ENCODE measurements at regions not wholly inside any gene's neighbourhood (a gene's known extent, or its start where the extent isn't known, plus 50 kb on each side); places are given as distances from the start of the nearest gene placed in this dataset.
A peak's percentile ranks its signal among the peaks of the same experiment; 100 is the strongest.
"Not testable (repeated sequence)": the region's sequence is repeated elsewhere in the genome, so short reads cannot be mapped to it uniquely, and the experiment has no call there.

DNA sequence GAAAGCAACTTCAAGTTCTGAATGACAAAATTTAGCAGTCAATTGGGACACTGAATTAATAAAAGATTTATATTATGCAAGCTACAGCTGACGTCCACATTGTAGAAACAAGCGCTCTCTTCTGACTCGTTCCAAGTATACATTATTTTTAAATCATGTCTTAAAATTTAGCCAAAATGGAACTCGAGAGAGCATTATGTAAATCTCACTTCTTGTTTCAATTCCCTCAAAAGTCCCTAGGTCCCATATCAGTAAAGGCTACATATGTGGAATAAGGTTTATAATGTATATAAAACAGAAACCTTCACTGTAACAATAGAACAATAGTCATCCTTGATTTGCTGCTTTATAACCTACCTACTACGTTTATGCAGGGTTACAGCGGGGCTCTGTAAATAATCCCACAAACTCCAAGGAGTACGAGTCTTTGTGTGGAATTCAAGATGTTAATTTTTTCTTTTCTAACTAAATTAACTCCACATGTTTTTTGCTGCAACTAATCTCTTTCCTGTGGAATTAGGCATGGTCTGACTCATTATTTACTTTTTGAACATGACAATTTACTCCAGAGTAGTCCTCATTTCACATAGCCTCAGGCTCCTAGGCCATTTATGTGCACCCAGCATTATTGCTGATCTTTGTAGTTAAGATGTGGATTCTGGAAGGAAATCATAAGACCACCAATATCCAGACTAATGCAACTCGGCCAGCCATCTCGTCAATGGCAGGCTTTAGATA is 785.1 kb downstream of the LTN1 start:
- peak; percentile 18 for DNase-seq (ENCODE audit: low read depth)

DNA sequence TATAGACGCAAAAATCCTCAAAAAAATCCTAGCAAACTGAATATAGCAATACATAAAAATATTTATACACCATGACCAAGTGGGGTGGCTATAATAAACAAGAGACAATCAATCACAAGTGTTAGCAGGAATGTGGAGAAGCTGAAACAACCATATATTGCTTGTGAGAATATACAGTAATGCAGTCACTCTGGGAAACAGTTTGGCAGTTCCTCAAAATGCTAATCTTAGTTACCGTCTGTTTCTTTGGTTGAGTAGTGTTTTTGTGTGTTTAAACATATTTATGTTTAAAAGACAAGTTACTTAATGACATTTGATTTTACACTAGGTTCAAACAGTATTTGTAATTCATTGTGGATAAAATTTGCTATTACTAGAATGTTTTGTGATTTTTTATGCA is 792.0 kb downstream of the LTN1 start:
- no peak for DNase-seq (ENCODE audit: low read depth)

DNA sequence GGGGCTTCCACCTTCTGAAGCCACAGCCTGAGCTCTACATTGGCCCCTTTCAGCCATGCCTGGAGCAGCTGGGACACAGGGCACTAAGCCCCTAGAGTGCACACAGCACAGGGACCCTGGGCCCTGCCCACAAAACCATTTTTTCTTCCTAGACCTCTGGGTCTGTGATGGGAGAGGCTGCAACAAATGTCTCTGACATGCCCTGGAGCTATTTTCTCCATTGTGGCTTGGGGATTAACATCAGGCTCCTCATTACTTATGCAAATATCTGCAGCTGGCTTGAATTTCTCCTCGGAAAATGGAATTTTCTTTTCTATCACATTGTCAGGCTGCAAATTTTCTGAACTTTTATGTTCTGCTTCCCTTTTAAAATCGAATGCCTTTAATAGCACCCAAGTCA is 795.7 kb downstream of the LTN1 start:
- DNase-seq (ENCODE audit: low read depth), result no peak

DNA sequence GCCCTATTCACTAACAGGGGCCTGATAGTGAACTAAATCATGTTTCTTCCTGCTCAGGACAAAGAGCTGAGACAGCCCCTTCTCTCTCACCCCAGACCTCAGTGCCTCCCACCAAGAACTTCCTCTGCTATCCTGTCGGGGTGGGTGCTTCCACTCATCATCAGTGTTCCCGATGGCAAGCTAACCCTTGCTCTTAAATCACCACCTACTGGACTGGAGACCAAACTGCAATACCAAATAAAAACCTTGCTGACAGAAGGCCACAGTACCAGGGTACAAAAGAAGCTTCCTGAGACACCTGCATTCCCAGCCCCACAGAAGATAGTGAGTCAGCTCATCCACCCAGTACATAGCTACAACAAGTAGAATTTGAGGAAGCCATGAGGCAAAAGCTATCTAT is 799.5 kb downstream of the LTN1 start:
- no peak for DNase-seq (ENCODE audit: low read depth)

DNA sequence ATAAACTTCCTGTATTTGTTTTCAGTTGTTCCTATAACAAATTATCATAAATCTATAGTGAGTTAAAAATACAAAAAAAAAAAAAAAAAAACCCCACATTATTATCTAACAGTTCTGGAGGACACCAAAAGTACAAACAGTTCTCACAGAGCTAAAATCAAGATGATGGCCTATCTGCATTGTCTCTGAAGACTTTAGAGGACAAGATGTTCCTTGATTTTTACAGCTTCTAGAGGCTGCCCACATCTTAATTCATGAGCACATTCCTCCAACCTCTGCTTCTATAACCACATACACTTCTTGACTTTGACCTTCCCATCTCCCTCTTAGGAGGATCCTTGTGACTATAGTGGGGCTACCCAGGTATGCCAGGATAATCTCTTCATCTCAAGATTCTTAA is 806.1 kb downstream of the LTN1 start:
- DNase-seq (ENCODE audit: low read depth), result no peak

DNA sequence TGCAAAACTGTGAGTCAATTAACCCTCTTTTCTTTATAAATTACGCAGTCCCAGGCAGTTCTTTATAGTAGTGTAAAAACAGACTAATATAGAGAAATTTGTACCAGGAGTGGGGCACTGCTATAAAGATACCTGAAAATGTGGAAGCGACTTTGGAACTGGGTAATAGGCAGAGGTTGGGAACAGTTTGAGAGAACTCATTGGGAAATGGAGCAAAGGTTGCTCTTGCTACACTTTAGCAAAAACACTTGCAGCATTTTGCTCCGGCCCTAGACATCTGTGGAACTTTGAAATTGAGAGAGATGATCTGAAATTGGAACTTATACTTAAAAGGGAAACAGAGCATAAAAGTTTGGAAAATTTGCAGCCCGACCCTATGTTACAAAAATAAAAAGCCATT is 810.9 kb downstream of the LTN1 start:
- no peak for DNase-seq (ENCODE audit: low read depth)

DNA sequence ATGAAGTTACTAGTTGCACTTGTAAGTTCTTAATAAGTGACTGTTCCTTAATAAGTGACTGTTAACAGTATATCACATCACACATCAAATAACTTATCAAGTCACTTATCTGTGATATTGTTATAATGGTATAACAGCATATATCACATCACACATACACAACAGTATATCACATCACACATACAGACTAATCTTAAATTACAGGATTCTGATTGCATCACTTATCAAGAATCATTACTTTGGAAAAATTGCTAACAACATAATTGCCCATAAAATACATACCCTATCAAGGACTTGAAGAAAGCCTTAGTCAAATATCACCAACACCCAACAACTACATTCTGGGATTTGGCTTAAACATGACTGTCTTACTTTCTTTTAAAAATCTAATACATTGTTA is 813.5 kb downstream of the LTN1 start:
- no peak for DNase-seq (ENCODE audit: low read depth)

DNA sequence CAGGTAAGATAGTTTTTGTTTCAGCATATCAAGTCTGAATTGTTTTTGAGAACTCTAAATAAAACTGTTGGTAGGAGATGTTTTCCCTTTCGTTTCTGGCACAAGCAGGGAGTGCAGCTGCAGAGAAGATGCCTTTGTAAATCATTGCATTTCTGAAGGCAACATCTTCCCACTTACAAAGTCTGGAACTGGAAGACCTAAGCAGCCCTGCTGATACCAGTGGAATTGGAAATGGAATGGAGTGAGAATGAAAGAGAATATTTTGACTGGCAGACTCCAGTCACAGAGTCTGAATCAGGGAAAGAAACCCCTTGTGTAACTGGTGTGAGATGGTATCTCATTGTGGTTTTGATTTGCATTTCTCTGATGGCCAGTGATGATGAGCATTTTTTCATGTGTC is 815.6 kb downstream of the LTN1 start:
- DNase-seq (ENCODE audit: low read depth), result no peak

DNA sequence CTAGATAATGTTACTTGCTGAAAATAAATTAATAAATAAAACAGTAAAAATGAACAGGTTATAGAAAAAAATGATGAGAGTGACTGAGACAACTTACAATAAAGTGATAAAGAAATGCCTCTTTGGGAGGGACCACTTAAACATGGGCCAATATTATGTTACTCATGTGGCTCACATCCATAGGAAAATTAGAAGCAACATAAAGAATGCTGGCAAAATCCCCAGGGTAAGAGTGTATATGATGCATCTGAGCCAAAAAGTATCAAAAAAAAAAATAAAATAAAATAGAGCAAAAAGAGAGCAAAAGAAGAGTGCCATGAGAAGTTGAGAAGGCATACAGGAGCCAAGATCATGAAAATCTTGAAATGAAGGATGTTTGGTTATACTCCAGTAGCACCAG is 818.0 kb downstream of the LTN1 start:
- DNase-seq (ENCODE audit: low read depth), result no peak

DNA sequence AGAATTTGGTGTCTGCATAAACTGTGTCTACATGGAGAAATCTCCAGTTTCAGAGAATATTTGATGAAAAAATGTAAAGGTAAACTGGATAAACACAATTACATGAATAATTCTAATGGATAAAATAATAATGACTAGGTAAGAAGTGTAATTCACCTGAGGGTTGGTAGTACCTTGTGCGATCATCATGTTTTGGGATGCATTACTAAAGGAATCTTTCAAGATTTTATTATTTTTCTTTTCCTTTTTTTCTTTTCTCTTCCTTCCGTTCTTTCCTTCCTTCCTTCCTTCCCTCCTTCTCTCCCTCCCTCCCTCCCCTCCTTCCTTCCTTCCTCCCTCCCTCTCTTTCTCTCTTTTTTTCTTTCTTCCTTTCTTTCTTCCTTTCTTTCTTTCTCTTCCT is 818.7 kb downstream of the LTN1 start:
- no peak for DNase-seq (ENCODE audit: low read depth)

DNA sequence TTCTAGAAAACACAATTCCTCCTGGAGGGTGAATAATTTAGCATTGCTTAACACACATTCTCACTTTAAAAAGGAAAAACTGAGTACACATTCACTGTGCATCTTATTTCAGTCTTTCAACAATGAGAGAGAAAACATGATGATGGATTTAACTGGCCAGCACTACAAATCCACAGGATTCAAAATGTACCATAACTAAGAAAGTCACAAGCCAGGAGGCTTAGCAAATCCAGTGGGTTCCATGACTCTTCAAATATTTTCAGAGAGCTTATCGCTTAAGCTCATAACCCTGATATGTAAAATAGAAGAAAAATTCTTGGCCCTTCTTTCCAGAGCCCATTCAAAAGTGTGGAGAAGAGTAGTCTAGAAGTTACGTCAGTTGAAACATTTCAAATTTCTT is 820.3 kb downstream of the LTN1 start:
- no peak for DNase-seq (ENCODE audit: low read depth)

DNA sequence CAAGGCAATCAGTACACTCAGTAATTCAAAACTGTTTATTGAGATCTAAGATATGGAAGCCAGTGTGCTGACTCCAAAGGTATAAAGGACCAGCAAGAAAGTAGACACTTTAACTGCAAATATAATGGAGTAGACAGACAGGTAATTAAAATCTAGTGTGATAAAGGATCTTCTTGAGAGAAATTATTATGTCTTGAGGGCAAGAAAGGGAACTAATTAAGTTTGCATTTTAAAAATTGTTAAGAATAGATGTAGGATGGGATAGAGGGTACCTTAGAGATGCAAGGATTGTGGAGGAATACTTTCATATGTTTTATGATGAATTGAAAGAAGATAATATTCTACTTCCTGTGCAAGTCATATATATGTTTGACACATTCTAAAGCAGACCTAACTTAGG is 825.3 kb downstream of the LTN1 start:
- DNase-seq (ENCODE audit: low read depth), result no peak

DNA sequence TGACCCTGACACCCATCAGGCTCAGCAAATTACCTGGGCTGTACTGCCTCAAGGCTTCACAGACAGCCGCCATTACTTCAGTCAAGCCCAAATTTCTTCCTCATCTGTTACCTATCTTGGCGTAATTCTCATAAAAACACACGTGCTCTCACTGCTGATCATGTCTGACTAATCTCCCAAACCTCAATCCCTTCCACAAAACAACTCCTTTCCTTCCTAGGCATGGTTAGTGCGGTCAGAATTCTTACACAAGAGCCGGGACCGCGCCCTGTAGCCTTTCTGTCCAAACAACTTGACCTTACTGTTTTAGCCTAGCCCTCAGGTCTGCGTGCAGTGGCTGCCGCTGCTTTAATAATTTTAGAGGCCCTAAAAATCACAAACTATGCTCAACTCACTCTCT is 828.2 kb downstream of the LTN1 start:
- peak; percentile 27 for DNase-seq (ENCODE audit: low read depth)

DNA sequence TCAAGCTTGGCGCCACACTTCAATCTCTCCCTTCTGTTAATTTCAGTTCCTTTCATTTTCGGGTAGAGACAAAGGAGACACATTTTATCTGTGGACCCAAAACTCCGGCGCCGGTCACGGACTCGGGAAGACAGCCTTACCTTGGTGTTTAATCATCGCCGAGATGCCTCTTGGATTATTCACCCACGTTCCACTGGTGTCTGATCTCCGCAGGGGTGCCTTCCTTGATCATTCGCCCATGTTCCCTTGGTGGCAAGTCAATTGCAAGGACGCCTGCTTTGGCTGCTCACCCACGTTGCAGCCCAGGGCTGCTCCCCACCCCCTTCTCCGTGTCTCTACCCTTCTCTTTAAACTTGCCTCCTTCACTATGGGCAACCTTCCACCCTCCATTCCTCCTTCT is 830.6 kb downstream of the LTN1 start:
- not testable (repeated sequence) for DNase-seq (ENCODE audit: low read depth)

DNA sequence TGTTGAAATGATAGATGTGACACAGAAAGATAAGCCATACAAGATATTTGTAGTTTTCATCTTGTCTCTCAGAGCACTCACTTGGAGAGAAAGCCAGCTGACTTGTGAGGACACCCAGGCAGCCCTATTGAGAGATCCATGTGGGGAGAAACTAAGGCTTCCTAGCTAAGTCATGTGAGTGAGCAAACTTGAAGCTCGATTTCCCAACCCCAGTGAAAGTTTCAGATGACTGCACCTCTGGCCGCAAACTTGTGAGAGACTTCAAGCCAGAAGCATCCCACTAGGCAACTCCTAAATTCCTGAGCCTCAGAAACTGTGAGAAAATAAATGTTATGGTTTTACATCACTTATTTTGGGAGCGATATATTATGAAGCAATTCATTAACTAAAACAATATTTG is 832.3 kb downstream of the LTN1 start:
- DNase-seq (ENCODE audit: low read depth), result no peak

DNA sequence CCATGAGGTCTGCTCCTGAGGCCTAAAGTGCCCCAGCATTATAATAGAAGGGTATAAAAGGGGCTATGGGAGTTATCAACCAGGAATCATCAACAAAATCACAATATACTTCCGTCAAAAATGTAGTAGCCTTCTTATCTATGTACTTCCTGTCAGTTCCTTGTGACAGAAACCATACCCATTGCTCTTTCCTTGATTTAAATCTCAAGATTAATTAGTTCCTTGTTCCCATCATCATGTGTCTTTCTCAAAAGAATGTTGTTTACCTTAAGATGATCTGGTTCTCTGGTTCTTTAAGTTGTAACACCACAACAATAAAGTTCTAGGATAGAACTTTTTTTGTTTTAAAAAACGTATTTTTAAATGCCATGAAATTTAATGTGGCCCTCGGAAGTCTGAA is 833.3 kb downstream of the LTN1 start:
- DNase-seq (ENCODE audit: low read depth), result no peak

DNA sequence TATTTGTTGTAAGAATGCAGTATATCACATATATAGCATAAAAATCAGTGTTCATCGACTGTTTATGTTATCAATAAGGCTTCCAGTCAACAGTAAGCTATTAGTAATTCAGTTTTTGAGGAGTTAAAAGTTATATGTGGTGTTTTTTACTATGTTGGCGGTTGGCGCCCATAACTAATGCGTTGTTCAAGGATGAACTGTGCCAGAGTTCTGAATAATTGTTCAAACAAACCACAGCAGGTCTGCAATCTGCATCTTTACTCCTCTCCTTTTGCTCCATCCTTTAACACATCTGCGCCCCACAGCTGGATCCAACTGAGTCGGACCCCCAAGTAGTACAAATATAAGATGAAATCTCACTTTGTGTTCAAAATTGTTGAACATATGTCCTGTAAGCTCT is 836.1 kb downstream of the LTN1 start:
- no peak for DNase-seq (ENCODE audit: low read depth)

DNA sequence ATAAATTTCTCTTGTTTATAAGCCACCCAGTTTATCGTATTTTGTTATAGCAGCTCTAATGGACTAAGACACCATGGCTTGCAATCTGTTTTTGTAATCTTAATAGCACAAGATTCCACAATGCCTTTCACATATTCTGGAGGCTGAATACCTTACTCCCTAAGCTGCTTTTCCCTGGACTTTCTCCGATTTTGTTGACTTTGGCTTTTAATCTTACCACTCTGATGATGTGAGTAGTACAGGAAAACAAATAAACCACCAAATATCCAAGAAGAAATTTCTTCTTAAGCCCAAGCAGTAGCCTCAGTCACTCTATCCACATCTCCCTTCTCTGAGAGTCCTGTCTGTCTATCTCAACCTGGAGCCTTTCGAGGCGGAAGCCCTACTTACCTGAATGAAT is 838.6 kb downstream of the LTN1 start:
- no peak for DNase-seq (ENCODE audit: low read depth)

DNA sequence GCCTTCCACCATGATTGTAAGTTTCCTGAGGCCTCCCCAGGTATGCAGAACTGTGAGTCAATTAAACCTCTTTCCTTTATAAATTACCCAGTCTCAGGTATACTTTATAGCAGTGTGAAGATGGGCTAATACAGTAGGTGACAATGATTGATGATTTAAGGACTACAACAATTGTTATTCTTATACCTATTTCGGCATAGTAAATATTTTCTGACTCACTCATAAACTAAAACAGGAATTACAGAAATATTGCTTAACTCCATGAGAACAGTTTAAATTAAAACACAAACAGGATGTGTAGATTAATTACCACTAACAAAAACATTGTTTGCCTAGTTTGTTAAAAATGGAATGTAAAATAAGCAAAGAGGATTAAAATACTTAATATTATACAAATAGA is 839.9 kb downstream of the LTN1 start:
- DNase-seq (ENCODE audit: low read depth), result no peak

DNA sequence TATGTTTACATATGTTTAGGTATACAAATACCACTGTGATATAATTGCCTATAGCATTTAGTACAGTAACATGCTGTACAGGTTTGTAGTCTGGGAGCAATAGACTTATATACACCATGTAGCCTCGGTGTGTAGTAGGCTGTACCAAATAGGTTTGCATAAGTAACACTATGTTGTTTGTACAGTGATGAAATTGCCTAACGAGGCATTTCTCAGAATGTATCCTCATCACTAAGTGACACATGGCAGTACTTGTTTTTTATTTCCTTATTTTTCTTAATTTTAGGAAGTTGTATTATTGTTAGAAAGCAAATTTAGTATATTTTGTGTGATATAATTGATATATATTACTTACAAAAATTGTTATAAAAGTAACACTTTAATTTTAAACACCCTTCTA is 840.9 kb downstream of the LTN1 start:
- DNase-seq (ENCODE audit: low read depth), result no peak

DNA sequence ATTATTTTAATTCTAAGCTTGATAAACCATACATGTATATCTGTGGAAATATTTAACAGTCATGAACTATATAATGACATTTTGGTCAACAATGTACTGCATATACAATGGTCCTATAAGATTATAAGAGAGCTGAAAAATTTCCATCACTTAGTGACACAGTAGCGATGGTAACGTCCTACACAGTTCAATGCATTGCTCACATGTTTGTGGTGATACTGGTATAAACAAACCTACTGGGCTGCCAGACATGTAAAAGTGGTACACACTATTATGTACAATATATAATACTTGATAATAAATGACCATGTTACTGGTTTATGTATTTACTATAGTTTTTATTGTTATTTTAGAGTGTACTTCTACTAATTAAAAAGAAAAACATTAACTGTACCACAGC is 841.9 kb downstream of the LTN1 start:
- no peak for DNase-seq (ENCODE audit: low read depth)

DNA sequence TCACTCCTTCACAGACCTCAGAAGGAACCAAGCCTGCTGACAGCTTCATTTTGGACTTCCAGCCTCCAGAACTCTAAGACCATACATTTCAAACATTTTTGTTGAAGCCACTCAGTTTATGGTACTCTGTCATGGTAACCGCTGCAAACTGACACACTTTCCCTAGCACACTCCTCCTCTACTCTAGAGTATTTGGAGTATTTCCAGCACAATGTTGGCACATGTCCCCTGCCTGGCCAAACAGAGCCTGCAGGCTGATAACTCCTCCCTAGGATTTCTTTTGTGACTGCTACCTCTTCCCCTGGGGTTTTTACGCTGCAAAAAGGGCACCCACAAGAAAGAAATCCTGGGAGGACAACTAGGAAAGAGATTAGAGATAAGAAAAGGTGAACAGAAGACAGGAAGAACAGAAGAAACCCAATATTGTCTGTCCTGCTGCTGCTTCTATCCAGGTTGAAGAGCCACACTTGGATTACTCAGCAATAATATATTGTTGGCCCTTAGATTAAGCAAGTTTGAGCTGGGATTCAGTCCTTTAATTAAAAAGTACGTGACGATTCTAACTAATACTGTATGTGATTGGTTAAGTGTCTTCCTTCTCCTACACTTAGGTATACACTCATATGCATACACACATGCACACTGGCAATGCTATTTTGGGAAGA is 844.1 kb downstream of the LTN1 start:
- no peak for DNase-seq (ENCODE audit: low read depth)

DNA sequence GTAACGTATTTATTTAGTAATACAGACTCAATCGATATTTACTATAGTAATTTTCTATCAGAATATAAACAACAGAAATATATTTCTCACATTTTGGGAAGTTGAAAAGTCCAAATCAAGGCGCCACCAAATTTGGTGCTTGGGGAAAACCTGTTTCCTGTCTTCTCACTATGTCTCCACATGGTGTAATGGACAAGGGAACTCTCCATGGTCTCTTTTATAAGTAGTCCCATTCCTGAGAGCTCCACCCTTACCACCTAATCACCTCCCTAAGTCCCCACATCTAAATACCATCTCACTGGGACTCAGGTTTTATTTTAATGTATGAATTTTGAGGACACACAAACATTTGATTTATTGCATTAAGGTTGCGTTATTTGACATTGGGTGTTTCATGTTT is 848.0 kb downstream of the LTN1 start:
- DNase-seq (ENCODE audit: low read depth), result no peak

DNA sequence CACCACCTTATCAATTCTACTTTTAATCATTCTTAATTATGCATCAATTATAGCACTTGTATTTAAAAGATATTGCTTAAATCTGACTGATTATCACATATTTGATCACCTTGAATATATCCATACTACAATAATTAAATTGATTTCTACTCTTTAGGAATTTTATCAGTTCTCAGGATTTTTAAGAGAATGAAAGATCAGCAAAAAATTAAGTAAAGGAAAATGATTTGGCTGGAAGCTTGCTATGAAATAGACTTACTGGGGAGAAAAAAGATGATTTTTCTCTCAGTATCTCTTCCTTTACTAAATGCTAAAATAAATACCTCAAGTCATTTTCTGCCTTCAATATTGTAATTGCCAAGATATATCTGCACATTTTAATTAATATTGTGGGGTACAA is 848.6 kb downstream of the LTN1 start:
- no peak for DNase-seq (ENCODE audit: low read depth)
